ENCODE measurements at regions not wholly inside any gene's neighbourhood (a gene's known extent, or its start where the extent isn't known, plus 50 kb on each side); places are given as distances from the start of the nearest gene placed in this dataset.

- Histone ChIP-seq H3K27ac (ENCODE audit: low read depth in 2 of 2, low read length in 1 of 2) (no peak overlapping the region), H2AFZ (ENCODE audit: low read depth) (no peak overlapping the region), H3K4me1 (ENCODE audit: control insufficient read depth in 1 of 2, insufficient read depth in 2 of 2, low read depth in 1 of 2, low read length in 1 of 2) (no peaks in the 10 kb centered on the region), H3K9me3 (no peaks in the 10 kb centered on the region), H3F3A (replicated peaks; ENCODE audit: insufficient read depth) (no peaks in the 10 kb centered on the region), H3K9me2 (no peaks in the 10 kb centered on the region), H3K27me3 (ENCODE audit: insufficient read depth) (no peaks in the 10 kb centered on the region), H3K4me2 (no peak overlapping the region), H3K79me2 (ENCODE audit: insufficient read depth) (no peaks in the 10 kb centered on the region), H3K9ac (no peak overlapping the region), H3K4me3 (ENCODE audit: low read depth in 2 of 2, low read length in 1 of 2) (no peak overlapping the region), H4K20me1 (ENCODE audit: insufficient read depth) (no peaks in the 10 kb centered on the region), H3K36me3 (replicated peaks in 1 of 2; ENCODE audit: control insufficient read depth in 1 of 2, insufficient read depth in 2 of 2, low read length in 1 of 2) (no peaks in the 10 kb centered on the region)
- CTCF ChIA-PET = no interaction called here
- POLR2A ChIA-PET = no interaction called here
- TF ChIP-seq SIN3A (IDR thresholded peaks at IDR 0.05; ENCODE audit: borderline replicate concordance, low read depth, low read length) (no peak), RXRA (IDR thresholded peaks at IDR 0.05; ENCODE audit: borderline replicate concordance, low read depth) (no peak), RFX5 (IDR thresholded peaks at IDR 0.05; ENCODE audit: low read length) (no peak), ZBTB33 (IDR thresholded peaks at IDR 0.05; ENCODE audit: borderline replicate concordance, low read depth) (no peak), RCOR1 (IDR thresholded peaks at IDR 0.05; ENCODE audit: low read length) (no peak), USF1 (IDR thresholded peaks at IDR 0.05; ENCODE audit: borderline replicate concordance, low read depth) (no peak), YY1 (IDR thresholded peaks at IDR 0.05; ENCODE audit: low read depth) (no peak), EP300 (IDR thresholded peaks at IDR 0.05; ENCODE audit: borderline replicate concordance in 1 of 2, low read depth in 1 of 2, low read length in 1 of 2) (no peak), MEF2A (IDR thresholded peaks at IDR 0.05; ENCODE audit: borderline replicate concordance, low read depth) (no peak), PBX3 (IDR thresholded peaks at IDR 0.05) (no peak), GATA2 (CRISPR knock-in tag; IDR thresholded peaks at IDR 0.05) (no peak), ELF1 (IDR thresholded peaks at IDR 0.05) (no peak), TCF12 (IDR thresholded peaks at IDR 0.05) (no peak), GABPA (IDR thresholded peaks at IDR 0.05; ENCODE audit: low read depth) (no peak), POLR2AphosphoS5 (IDR thresholded peaks at IDR 0.05; ENCODE audit: low read depth, low read length) (no peak), CTCF (IDR thresholded peaks at IDR 0.05) (no peak)
- DNase-seq = no peak
- WGBS (ENCODE audit: low lambda C conversion rate) = 91% methylated on average over 5 of the region's 5 CpGs
Observed at GRCh38 chr11:69401715-69402114, 79.7 kb upstream of the LINC01488 start.
